ENCODE measurements at regions not wholly inside any gene's neighbourhood (a gene's known extent, or its start where the extent isn't known, plus 50 kb on each side); places are given as distances from the start of the nearest gene placed in this dataset.

DNA sequence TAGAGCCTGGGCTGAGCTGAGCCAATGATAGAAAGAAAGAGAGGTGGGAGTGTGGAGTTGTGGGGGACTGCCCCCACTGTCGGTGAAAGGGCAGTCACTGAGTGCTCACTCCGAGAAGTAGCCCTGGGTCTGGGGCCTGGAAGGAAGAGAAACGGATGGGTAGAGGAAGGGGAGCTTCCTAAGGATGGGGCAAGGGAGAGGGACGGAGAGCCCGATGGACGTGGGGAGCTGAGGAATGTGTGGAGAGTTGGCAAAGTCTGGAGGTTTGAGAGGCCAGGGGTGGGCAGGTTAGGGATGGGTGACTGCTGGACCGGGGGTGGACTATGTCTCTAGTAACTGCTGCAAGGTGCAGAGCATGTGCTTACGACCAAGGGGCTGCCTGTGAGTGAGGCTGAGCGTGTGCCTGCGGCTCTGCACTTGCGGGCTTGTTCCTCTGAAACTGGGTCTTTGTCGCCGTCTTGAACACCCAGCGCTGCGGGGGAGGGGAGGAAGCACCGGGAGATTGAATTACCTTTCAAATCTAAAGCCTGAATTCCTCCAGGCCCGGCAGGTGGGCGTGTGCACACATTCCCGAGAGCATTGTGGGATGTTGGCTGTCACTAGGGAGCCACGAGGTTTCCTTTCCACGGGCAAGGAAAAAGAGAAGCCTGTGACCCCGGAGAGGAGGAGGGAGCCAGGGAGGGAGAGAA, 76.4 kb upstream of the ARAP3 start:
- intact Hi-C loops (cut with DNase I; ENCODE audit: low total_unique reads): no loop called here
- WGBS, 5 donors: 14 to 21% (median 18%) methylated on average over 22 of the region's 22 CpGs

DNA sequence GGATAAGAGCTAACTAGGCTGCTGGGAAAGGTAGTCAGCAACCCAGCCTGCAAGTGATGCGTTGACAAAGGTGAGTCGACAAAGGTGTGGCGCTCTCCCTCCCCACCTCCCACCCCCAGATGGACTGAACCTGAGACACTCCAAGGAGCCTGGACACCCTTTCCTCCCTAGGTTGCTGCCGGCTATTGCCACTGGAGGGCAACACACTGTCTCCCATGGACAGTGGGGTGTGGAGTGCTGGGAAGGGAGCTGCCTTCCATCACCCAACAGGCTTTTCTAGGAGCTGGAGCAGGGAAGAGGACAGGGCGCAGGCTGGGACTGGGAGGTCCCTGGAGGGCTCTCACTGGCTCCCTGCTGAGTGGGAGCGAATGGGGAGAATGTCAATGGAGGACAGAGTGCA, 75.4 kb upstream of the ARAP3 start:
- TF ChIP-seq, protein P1, sequence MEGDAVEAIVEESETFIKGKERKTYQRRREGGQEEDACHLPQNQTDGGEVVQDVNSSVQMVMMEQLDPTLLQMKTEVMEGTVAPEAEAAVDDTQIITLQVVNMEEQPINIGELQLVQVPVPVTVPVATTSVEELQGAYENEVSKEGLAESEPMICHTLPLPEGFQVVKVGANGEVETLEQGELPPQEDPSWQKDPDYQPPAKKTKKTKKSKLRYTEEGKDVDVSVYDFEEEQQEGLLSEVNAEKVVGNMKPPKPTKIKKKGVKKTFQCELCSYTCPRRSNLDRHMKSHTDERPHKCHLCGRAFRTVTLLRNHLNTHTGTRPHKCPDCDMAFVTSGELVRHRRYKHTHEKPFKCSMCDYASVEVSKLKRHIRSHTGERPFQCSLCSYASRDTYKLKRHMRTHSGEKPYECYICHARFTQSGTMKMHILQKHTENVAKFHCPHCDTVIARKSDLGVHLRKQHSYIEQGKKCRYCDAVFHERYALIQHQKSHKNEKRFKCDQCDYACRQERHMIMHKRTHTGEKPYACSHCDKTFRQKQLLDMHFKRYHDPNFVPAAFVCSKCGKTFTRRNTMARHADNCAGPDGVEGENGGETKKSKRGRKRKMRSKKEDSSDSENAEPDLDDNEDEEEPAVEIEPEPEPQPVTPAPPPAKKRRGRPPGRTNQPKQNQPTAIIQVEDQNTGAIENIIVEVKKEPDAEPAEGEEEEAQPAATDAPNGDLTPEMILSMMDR (IDR thresholded peaks at IDR 0.05): peak in 4 of 7 experiments; percentile 8 to 22 (median 20)
- TF ChIP-seq POLR2A (IDR thresholded peaks at IDR 0.05): no peak
- no peak for TF ChIP-seq POLR2AphosphoS5 (IDR thresholded peaks at IDR 0.05)
- no peak for TF ChIP-seq EP300 (IDR thresholded peaks at IDR 0.05)
- H3K36me3 ChIP-seq: no peaks in the 10 kb centered on the region
- peaks cover 0 to 5% (median 0%) of the 10 kb centered on the region in 4 donors for H3K9me3 ChIP-seq
- H3K4me3 ChIP-seq: no peak overlapping the region
- H3K4me1 ChIP-seq: peaks cover 0 to 4% (median 0%) of the 10 kb centered on the region in 4 donors
- peaks cover 5 to 93% (median 43%) of the 10 kb centered on the region in 3 donors for H3K27me3 ChIP-seq
- H3K27ac ChIP-seq: no peak overlapping the region
- WGBS, 5 donors: 26 to 38% (median 35%) methylated on average over 4 to 6 of the region's 6 CpGs
- intact Hi-C loops (cut with DNase I; ENCODE audit: low total_unique reads): no loop called here
- DNase-seq: peak; percentile 47 to 73

More for the DNA sequence above, 76.4 kb upstream of the ARAP3 start:
- peaks cover 2 to 84% (median 32%) of the 10 kb centered on the region in 3 donors for H3K27me3 ChIP-seq
- no peak for TF ChIP-seq POLR2AphosphoS5 (IDR thresholded peaks at IDR 0.05)
- TF ChIP-seq EP300 (IDR thresholded peaks at IDR 0.05): no peak
- TF ChIP-seq POLR2A (IDR thresholded peaks at IDR 0.05): no peak
- TF ChIP-seq, protein P1 (IDR thresholded peaks at IDR 0.05): no peak
- no peaks in the 10 kb centered on the region for H3K36me3 ChIP-seq
- H3K27ac ChIP-seq: no peak overlapping the region
- DNase-seq: peak in 1 of 2 donors; percentile 61
- H3K4me3 ChIP-seq: no peak overlapping the region
- H3K4me1 ChIP-seq: peaks cover 0 to 4% (median 0%) of the 10 kb centered on the region in 4 donors
- H3K9me3 ChIP-seq: peaks cover 0 to 3% (median 0%) of the 10 kb centered on the region in 4 donors

DNA sequence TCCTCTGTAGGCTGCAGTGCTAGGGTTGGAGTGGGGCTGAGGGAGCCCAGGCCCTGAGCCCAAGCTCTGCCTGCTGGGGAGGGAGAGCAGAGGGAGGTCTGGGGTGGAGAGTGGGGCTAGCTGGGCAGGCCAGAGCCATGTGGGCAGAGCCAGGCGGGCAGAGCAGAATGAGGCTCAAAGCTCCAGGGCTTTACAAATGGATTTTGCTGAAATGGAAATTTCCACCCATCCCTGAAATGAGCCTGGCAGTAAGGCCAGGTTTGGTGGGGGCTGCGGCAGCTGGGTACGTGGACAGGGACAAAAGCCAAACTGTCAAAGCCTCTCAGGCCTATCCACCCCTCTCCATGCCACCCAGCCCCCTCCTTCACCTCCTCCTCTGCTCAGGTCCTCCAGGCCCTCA, 74.2 kb upstream of the ARAP3 start:
- H3K27me3 ChIP-seq: peaks cover 5 to 84% (median 40%) of the 10 kb centered on the region in 3 donors
- TF ChIP-seq POLR2AphosphoS5 (IDR thresholded peaks at IDR 0.05) (no peak), POLR2A (IDR thresholded peaks at IDR 0.05) (no peak), EP300 (IDR thresholded peaks at IDR 0.05) (no peak)
- TF ChIP-seq, protein P1 (IDR thresholded peaks at IDR 0.05): no peak
- H3K4me3 ChIP-seq: no peak overlapping the region
- no peak overlapping the region for H3K27ac ChIP-seq
- no peaks in the 10 kb centered on the region for H3K36me3 ChIP-seq
- peaks cover 0 to 5% (median 0%) of the 10 kb centered on the region in 4 donors for H3K9me3 ChIP-seq
- WGBS, 5 donors: 76 to 89% (median 86%) methylated on average over 3 of the region's 3 CpGs
- peaks cover 0 to 4% (median 0%) of the 10 kb centered on the region in 4 donors for H3K4me1 ChIP-seq
- DNase-seq: no peak
- intact Hi-C loops (cut with DNase I; ENCODE audit: low total_unique reads): no loop called here

DNA sequence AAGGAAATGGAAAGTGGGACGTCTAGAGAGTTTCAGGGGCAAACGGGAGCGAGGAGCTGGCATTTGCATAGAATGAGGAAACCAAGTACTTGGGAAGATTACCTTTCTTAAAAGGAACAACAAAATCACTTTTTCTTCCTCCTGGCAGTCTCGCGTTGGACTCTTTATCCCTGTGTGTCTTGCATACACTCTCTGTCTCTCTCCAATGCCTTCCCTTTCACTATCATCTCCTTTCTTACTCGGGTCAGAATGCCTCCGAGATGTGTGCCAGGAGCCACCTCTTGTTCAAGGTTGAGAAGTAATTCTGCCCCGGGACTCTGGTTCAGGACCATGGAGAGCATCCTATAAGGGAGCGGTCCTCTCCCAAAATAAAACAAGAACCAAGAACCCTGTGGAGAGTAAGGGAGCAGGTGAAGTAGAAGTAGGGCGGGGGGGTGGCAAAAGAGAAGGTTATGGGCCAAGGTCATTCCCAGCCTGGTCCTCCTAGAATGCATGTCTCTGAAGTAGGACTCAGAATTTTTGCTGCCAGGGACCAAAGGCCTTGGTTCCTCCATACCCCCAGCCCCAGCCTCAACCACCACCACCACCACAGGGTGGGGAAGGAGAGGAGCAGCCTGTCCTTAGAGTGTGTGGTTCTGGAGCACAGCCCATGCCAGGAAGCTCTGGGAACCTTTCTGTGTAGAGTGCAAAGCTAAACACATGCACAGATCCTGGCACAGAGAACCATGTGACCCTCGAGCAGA, 72.1 kb upstream of the ARAP3 start:
- peak; percentile 29 to 73 for DNase-seq
- Histone ChIP-seq H3K36me3 (no peaks in the 10 kb centered on the region), H3K4me1 (peaks cover 0 to 4% (median 0%) of the 10 kb centered on the region in 4 donors), H3K27ac (no peak overlapping the region), H3K9me3 (peaks cover 0 to 5% (median 0%) of the 10 kb centered on the region in 4 donors), H3K27me3 (peaks cover 5 to 77% (median 40%) of the 10 kb centered on the region in 3 donors), H3K4me3 (no peak overlapping the region)
- no peak for TF ChIP-seq POLR2A (IDR thresholded peaks at IDR 0.05)
- TF ChIP-seq, protein P1 (IDR thresholded peaks at IDR 0.05): no peak
- no peak for TF ChIP-seq POLR2AphosphoS5 (IDR thresholded peaks at IDR 0.05)
- TF ChIP-seq EP300 (IDR thresholded peaks at IDR 0.05): no peak
- WGBS, 5 donors: 14 to 19% (median 17%) methylated on average over 11 of the region's 11 CpGs
- intact Hi-C loops (cut with DNase I; ENCODE audit: low total_unique reads): no loop called here
